HEK293T (cell line): ENCODE measurements at regions not wholly inside any gene's neighbourhood (a gene's known extent, or its start where the extent isn't known, plus 50 kb on each side); places are given as distances from the start of the nearest gene placed in this dataset.

ENCODE experiments used
- CTCF ChIA-PET: fragments of 350-600 bp; formaldehyde crosslinking; extraction: SDS; loops from one replicate; lab custom pipeline; 2021; ENCODE audit warnings: antibody characterized with exemption, inconsistent platforms; lab: Yijun Ruan, JAX
- POLR2A ChIA-PET: fragments of 350-600 bp; formaldehyde crosslinking; extraction: SDS; loops from one replicate; lab custom pipeline; 2020; ENCODE audit warnings: antibody characterized with exemption, inconsistent platforms; lab: Yijun Ruan, JAX
- DNase-seq: peaks from one replicate; pipeline ENCODE4 v3.0.0; 2012; ENCODE audit warnings: mixed read lengths; ENCODE audit errors: extremely low spot score
- ARNT ChIP-seq: fragments of 450-650 bp; IDR thresholded peaks from 2 replicates; pipeline ENCODE4 v1.6.1; 2017; ENCODE audit warnings: mild to moderate bottlenecking
- BHLHE40 ChIP-seq: fragments of 450-650 bp; IDR thresholded peaks from 2 replicates; pipeline ENCODE4 v1.6.1; 2016; ENCODE audit warnings: mild to moderate bottlenecking, moderate library complexity, borderline replicate concordance
- CTBP1 ChIP-seq: fragments of 450-650 bp; IDR thresholded peaks from 2 replicates; pipeline ENCODE4 v1.6.1; 2016; ENCODE audit warnings: borderline replicate concordance
- ELF4 ChIP-seq: fragments of 450-650 bp; IDR thresholded peaks from 2 replicates; pipeline ENCODE4 v1.6.1; 2017; ENCODE audit warnings: antibody characterized with exemption
- FOXA1 ChIP-seq: fragments of 450-650 bp; IDR thresholded peaks from 2 replicates; pipeline ENCODE4 v1.6.1; 2016; ENCODE audit warnings: mild to moderate bottlenecking
- FOXK2 ChIP-seq: fragments of 450-650 bp; IDR thresholded peaks from 2 replicates; pipeline ENCODE4 v1.6.1; 2016; ENCODE audit warnings: mild to moderate bottlenecking
- FOXM1 ChIP-seq: fragments of 450-650 bp; IDR thresholded peaks from 2 replicates; pipeline ENCODE4 v1.6.1; 2017; ENCODE audit warnings: mild to moderate bottlenecking, borderline replicate concordance
- HDGF ChIP-seq: fragments of 450-650 bp; IDR thresholded peaks from 2 replicates; pipeline ENCODE4 v1.6.1; 2017; ENCODE audit warnings: antibody characterized with exemption, borderline replicate concordance
- L3MBTL2 ChIP-seq: fragments of 450-650 bp; conservative IDR thresholded peaks from 2 replicates; pipeline ENCODE4 v1.6.1; 2016; ENCODE audit warnings: mild to moderate bottlenecking
- LEF1 ChIP-seq: fragments of 450-650 bp; IDR thresholded peaks from 2 replicates; pipeline ENCODE4 v1.6.1; 2017; ENCODE audit warnings: mild to moderate bottlenecking, borderline replicate concordance
- NFRKB ChIP-seq: fragments of 450-650 bp; IDR thresholded peaks from 2 replicates; pipeline ENCODE4 v1.6.1; 2016; ENCODE audit warnings: mild to moderate bottlenecking, moderate library complexity
- SP1 ChIP-seq: fragments of 450-650 bp; IDR thresholded peaks from 2 replicates; pipeline ENCODE4 v1.6.1; 2017
- SUZ12 ChIP-seq: fragments of 450-650 bp; IDR thresholded peaks from 2 replicates; pipeline ENCODE4 v1.6.1; 2016; ENCODE audit warnings: mild to moderate bottlenecking
- TARDBP ChIP-seq: fragments of 450-650 bp; IDR thresholded peaks from 2 replicates; pipeline ENCODE4 v1.6.1; 2016
- ZNF384 ChIP-seq: fragments of 450-650 bp; IDR thresholded peaks from 2 replicates; pipeline ENCODE4 v1.6.1; 2016
- TF ChIP-seq, protein P1 (sequence below): fragments of 450-650 bp; IDR thresholded peaks from 2 replicates; pipeline ENCODE4 v1.6.1; 2016

DNA sequence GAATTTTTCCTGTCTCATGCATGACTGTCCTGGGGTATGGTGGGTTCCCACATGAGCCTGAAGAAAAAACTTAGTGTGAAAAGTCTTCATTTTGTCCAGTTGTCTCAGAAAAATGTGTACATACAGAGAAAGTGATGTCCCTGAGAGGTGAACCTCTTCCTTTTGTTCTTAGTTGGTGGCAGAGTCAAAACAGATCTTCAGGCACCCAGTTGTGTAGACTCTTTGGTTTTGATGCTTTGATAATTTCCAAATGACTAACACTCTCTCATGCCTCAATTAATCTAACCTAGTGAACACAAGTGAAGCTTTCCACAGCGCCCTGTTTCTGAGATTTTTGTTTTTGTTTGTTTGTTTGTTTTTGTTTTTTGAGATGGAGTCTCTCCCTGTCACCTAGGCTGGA, 273.5 kb downstream of the PIK3C3 start:
- TF ChIP-seq L3MBTL2 (no peak), CTBP1 (no peak), HDGF (no peak), BHLHE40 (no peak), SUZ12 (no peak), TARDBP (no peak), ZNF384 (no peak), ARNT (no peak), ELF4 (no peak), NFRKB (no peak), FOXK2 (no peak), LEF1 (no peak), SP1 (no peak), FOXM1 (no peak), FOXA1 (no peak)
- TF ChIP-seq, protein P1, sequence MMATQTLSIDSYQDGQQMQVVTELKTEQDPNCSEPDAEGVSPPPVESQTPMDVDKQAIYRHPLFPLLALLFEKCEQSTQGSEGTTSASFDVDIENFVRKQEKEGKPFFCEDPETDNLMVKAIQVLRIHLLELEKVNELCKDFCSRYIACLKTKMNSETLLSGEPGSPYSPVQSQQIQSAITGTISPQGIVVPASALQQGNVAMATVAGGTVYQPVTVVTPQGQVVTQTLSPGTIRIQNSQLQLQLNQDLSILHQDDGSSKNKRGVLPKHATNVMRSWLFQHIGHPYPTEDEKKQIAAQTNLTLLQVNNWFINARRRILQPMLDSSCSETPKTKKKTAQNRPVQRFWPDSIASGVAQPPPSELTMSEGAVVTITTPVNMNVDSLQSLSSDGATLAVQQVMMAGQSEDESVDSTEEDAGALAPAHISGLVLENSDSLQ: no peak
- POLR2A ChIA-PET: no interaction called here
- DNase-seq: no peak
- CTCF ChIA-PET: no interaction called here

DNA sequence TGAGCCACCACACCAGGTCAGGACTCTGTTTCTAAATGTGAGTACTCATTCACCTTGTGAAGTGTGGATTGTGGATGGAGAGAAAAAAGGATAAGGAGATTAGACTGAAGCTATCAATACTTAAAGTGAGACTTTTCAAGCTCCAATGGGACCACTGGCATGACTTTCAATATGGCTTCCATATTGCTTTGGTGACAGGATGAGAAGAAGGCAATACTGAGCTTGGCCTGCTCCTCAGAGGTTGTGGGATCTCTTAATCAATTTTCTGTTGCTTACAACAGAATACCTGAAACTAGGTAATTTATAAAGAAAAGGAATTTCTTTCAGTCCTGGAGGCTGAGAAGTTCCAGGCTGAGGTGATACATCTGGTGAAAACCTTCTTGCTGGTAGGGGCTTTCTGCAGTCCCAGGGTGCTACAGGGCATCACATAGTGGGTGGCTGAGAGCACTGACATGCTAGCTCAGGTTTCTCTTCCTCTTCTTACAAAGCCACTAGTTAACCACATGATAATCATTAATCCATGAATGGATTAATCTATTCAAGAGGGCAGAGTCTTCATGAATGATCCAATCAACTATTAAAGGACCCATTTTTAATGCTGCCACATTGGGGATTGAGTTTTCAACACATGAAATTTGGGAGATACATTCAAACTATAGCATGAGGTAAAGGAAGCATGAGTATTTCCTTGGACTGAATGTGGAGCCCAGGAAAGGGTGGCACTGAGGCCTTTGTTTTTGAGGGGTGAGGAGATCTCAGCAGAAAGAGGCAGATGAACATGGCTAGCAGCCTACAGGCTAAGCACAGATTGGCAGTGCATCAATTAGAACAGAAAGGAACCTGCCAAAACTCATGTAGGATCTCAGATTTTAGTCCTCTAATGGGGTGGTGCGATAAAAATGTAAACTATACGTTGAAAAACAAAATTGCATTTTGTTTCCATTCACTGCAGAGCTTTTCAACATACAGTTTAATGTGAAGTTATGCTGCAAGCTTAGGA, 274.5 kb downstream of the PIK3C3 start:
- ChIA-PET CTCF (no interaction called here), POLR2A (no interaction called here)
- no peak for DNase-seq
- TF ChIP-seq SUZ12 (no peak), FOXA1 (no peak), FOXK2 (no peak), L3MBTL2 (no peak), HDGF (no peak), ZNF384 (no peak), ARNT (no peak), LEF1 (no peak), NFRKB (no peak), CTBP1 (no peak)

DNA sequence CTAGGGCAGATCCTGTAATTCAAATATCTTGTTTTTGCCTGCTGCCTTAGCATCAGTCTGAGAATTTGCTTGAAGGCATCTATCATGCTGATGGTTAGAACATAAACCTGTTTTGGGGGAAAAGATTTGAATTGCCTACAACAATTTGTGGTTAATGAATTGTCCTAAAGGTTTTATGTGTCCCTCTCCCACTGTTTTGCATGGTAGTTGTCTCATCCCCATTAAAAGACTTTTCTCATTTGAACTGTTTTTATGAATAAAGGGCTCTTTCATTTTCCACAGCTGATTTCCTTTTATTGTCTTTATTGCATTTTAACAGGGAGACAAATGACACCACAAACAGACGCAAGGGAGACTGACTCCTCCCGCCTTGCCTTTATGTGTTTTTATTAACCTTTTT, 275.6 kb downstream of the PIK3C3 start:
- TF ChIP-seq ELF4: no peak
- TF ChIP-seq, protein P1: no peak
- no peak for TF ChIP-seq HDGF
- TF ChIP-seq TARDBP: no peak
- TF ChIP-seq L3MBTL2: no peak
- no peak for TF ChIP-seq CTBP1
- no peak for TF ChIP-seq LEF1
- no peak for TF ChIP-seq FOXA1
- no peak for TF ChIP-seq ARNT
- no peak for TF ChIP-seq SUZ12
- TF ChIP-seq NFRKB: no peak
- TF ChIP-seq FOXM1: no peak
- no peak for TF ChIP-seq ZNF384
- no peak for TF ChIP-seq SP1
- TF ChIP-seq BHLHE40: no peak
- no peak for TF ChIP-seq FOXK2
- DNase-seq: no peak
- CTCF ChIA-PET: no interaction called here
- POLR2A ChIA-PET: no interaction called here

DNA sequence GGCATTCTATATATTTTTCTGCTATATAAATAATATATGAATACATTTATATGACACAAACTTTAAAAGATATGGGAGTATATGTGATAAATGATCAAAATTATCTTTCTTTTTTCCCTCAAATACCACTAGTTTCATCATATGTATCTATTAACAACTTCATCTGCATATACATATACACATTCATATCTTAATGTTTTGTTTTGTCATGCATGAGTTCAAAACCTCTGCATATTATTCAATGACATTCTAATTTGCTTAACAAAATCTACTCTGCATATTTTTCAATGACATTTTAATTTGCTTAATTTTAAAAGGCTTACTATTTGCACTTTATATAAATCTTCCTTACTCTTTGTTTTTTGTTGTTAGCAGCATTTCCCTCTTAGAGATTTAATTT, 276.2 kb downstream of the PIK3C3 start:
- no peak for DNase-seq
- CTCF ChIA-PET: no interaction called here

DNA sequence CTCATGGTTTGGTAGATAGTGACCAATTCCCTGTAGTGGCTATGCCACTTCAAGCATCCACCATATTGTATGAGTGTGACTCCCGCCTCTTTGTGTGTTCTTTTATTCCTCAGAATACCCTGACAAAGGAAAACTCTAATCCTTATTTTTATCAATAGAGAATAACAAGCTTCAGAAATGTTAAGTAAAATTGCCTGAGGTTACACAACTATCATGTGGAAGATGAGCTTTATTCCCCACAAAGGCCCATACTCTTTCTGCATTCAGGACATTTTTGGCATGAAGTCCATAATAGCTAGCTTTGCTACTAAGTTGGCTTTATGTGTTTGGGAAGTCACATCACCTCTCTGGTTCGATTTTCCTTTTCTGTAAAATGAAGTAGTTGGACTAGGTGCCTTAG, 276.8 kb downstream of the PIK3C3 start:
- no peak for DNase-seq
- no peak for TF ChIP-seq HDGF
- no peak for TF ChIP-seq FOXM1
- no peak for TF ChIP-seq CTBP1
- TF ChIP-seq FOXA1: no peak
- no peak for TF ChIP-seq L3MBTL2
- TF ChIP-seq ELF4: no peak
- no peak for TF ChIP-seq ARNT
- TF ChIP-seq, protein P1: no peak
- TF ChIP-seq LEF1: no peak
- TF ChIP-seq FOXK2: no peak
- TF ChIP-seq TARDBP: no peak
- TF ChIP-seq BHLHE40: no peak
- no peak for TF ChIP-seq NFRKB
- TF ChIP-seq SUZ12: no peak
- no peak for TF ChIP-seq ZNF384
- no peak for TF ChIP-seq SP1
- CTCF ChIA-PET: no interaction called here
- POLR2A ChIA-PET: no interaction called here

More for the DNA sequence above, 276.2 kb downstream of the PIK3C3 start:
- POLR2A ChIA-PET: no interaction called here
- TF ChIP-seq, protein P1: no peak
- TF ChIP-seq L3MBTL2: no peak
- no peak for TF ChIP-seq LEF1
- TF ChIP-seq ELF4: no peak
- TF ChIP-seq ZNF384: no peak
- no peak for TF ChIP-seq FOXA1
- no peak for TF ChIP-seq SP1
- no peak for TF ChIP-seq ARNT
- no peak for TF ChIP-seq TARDBP
- TF ChIP-seq CTBP1: no peak
- no peak for TF ChIP-seq FOXM1
- no peak for TF ChIP-seq BHLHE40
- no peak for TF ChIP-seq SUZ12
- TF ChIP-seq FOXK2: no peak
- TF ChIP-seq NFRKB: no peak
- no peak for TF ChIP-seq HDGF
